ENCODE measurements at regions not wholly inside any gene's neighbourhood (a gene's known extent, or its start where the extent isn't known, plus 50 kb on each side); places are given as distances from the start of the nearest gene placed in this dataset.
"Not testable (repeated sequence)": the region's sequence is repeated elsewhere in the genome, so short reads cannot be mapped to it uniquely, and the experiment has no call there.

DNA sequence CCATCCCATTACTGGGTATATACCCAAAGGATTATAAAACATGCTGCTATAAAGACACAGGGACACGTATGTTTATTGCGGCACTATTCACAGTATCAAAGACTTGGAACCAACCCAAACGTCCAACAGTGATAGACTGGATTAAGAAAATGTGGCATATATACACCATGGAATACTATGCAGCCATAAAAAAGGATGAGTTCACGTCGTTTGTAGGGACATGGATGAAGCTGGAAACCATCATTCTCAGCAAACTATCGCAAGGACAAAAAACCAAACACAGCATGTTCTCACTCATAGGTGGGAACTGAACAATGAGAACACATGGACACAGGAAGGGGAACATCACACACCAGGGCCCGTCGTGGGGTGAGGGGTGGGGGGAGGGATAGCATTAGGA lies 106.1 kb downstream of the CHD1L start:
- DNase-seq (ENCODE audit: low spot score) = not testable (repeated sequence)

DNA sequence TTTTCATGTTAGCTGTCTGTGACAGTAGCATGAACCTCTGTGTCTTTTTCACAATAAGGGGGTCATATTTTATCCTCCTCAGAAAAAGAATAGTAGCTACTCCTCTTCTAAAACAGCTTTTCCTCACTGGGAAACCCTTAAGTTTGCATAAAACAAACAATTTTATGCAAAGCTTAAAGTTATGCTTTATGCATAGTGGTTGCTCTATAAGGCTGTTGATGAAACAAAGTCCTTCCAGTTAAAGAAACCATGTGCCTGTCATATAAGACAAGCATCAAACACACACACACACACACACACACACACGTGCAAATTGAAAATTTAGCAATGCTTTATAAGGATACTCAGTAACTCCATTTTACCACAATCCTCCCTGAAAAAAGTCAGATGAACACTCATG lies 107.0 kb downstream of the CHD1L start:
- DNase-seq (ENCODE audit: low spot score) = no peak

DNA sequence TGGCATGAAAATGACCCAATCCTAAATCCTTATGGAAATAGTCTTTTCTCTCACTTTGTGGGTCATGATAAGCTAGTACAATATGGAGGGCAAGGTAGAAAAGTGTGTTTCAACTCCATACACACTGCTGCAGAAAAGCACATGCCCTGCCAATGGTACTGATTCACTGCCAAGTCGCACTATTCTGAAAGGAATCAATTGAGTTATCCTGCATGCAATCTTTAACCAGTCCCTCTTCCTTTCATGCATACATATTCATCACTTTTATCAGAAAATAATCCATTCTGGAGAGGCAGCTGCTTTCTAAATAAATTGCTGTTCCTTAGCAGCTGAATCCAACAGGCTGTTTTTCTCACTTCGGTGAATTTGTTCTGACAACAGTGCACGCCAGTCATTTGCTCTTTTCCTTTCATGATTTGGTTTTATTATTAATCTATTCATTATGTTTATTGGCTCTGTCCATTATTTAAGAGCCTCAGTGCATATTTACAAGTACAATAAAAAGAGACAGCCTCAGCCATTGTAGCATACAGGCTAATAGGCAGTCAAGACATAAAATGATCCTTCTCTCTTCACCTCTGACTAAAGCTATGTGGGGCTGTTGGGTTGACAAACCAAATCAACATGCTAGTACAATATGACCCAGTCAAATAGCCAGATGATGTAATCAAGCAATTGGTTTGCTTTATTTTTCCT lies 108.8 kb downstream of the CHD1L start:
- DNase-seq (ENCODE audit: low spot score) = no peak

DNA sequence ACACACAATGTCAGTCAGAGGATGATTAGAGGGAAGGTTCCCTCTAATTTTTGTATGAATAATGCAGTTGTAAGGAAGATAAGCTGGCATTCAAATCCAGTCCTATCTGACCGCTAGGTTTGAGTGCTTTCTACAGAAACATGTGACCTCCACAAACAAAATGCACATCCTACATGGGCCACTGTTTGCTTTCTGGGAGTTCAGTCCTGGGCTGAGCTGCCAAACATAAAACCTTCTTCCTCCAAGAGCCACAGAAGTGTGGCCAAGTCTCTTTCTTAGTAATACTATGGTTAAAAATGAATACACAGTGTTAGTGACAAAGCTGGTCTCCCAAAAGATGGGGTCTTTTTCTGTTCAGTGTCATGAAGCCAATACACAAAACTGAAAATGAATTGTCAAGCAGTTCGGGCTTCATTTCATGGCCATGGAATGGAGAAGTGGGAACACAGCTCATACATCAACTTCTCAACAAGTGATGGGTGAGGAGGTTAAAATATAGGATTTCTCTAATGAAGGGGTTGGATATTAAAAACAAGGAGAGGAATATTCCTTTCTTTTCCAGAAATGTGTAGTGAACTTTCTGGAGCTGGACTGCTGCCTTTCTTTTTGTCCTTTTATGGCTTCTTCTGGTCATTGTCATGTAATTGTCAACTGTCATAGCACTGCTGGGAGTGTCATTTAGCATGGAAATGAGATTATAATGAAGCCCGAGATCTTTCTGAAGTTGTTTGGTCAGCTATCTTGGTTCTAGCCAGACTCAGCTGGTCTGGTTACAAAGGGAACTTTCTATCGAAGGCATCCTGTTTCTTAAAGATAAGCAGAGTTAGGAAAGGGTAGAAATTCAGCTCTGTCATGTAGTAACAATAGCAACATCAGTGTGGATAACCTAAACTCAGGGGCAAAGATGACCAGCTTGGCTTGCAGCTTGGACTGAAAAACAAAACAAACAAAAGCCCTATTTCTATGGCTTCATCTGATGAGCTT lies 135.1 kb downstream of the CHD1L start:
- no peak for DNase-seq (ENCODE audit: low spot score)

DNA sequence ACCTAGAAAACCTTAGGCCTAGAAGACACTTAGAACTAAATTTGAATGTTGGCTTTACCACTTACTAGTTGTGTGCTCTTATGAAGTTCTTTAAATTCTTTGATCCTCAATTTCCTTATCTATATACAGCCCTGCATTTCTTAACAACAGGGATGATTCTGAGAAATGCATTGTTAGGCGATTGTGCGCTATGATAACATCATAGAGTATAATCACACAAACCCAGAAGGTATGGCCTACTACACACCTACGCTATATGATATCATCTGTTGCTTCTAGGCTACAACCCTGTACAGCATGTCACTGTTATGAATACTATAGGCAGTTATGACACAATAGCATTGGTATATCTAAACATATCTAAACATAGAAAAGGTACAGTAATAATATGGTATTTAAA lies 137.4 kb downstream of the CHD1L start:
- DNase-seq (ENCODE audit: low spot score) = no peak

DNA sequence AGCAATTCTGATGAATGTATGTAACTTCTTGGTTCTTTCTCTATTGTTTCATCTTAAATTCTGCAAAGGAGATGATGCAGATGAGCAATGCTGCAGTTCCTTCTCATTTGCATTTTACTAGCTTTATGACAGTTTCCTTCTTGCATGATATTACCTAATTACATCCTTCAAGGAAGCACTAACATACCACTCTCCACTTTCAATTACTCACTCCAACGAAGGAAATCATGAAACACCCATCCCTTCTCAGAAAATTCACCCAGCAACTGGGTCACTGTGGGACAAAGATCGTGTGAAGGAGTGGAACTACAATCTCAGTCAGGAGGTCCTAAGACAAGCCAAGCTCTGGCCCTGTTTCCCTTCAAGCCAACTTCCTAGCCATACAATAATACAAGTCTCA lies 142.3 kb downstream of the CHD1L start:
- no peak for DNase-seq (ENCODE audit: low spot score)

DNA sequence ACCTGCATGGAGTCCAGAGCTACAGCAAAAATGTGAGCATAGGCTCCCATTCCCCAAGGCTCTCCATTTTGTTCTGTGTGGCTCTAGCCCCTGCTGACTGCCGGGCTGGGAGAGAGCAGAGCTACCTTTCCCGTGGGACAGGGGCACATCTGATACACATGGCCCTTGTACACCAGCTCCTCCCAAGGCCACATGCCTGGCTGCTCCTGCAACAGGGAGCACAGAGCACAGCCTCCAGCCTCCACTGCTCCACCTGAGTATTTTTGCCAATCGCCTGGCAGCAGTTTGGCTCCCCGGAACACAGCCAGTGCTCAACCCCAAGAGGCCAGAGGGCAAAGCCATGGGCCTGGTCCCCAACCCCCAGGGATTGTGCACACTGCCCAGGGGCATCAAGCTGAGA lies 146.5 kb downstream of the CHD1L start:
- DNase-seq (ENCODE audit: low spot score) = no peak

DNA sequence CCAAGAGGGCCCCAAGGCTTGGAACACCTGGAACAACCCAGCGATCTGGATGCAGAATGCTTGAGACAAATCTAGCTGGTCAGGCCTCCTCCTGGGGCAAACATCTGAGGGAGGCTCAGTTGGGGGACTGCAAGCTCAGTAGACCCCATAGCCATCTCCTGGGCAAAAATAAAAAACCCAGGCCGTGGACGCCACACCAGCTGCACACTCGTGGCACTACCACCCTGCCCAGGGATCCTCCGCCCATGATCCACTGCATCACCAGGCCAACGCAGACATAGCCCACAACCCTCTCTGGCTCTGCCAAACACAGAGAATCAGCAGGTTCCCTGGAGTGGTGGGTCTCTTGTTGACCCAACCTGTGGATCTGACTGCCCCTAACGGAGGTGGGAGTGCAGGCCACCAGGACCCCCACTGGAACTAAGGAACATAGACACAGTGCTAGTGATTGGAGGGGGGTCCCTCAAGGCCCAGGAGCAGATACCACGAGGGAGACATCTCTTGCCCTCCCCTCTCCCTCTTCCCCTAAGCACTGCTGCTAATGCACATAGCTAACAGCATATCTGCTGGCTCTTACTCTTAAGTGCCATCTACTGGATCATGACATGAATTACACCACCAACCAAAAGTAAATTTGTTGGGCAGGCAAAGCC lies 147.2 kb downstream of the CHD1L start:
- peak; percentile 45 for DNase-seq (ENCODE audit: low spot score)

DNA sequence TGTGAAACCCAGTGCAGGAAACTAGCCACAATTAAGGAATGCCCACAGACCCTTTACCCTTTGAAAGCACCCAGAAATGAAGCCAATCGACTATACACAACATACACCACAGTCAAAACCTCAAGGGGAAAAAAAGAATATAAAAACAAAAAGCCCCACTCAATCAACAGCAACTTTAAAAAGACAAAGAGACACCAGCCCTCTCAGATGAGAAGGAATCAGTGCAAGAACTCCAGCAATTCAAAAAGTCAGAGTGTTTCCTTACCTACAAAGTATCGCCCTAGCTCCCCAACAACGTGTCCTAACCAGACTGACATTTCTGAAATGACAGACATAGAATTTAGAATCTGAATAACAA lies 147.7 kb downstream of the CHD1L start:
- no peak for DNase-seq (ENCODE audit: low spot score)

DNA sequence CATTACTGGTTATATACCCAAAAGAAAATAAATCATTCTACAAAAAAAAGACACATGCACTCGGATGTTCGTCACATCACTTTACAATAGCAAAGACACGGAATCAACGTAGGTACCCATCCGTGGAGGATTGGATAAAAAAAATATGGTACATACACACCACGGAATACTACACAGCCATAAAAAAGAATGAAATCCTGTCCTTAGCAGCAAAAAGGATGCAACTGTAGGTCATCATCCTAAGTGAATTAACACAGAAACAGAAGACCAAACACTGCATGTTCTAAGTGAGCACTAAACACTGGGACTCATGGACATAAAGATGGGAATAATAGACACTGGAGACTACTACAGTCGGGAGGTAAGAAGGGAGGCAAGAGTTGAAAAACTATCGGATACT lies 148.6 kb downstream of the CHD1L start:
- no peak for DNase-seq (ENCODE audit: low spot score)

DNA sequence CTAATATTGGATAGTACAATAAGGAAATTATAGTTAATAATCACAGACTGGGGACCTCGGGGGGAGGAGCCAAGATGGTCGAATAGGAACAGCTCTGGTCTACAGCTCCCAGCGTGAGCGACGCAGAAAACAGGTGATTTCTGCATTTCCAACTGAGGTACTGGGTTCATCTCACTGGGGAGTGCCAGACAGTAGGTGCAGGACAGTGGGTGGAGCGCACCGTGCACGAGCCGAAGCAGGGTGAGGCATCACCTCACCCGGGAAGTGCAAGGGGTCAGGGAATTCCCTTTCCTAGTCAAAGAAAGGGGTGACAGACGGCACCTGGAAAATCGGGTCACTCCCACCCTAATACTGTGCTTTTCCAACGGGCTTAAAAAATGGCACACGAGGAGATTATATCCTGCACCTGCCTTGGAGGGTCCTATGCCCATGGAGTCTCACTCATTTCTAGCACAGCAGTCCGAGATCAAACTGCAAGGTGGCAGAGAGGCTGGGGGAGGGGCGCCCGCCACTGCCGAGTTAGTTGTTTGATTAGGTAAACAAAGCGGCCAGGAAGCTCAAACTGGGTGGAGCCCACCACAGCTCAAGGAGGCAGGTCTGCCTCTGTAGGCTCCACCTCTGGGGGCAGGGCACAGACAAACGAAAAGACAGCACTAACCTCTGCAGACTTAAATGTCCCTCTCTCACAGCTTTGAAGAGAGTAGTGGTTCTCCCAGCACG lies 138.8 kb upstream of the BCL9 start:
- not testable (repeated sequence) for DNase-seq (ENCODE audit: low spot score)

DNA sequence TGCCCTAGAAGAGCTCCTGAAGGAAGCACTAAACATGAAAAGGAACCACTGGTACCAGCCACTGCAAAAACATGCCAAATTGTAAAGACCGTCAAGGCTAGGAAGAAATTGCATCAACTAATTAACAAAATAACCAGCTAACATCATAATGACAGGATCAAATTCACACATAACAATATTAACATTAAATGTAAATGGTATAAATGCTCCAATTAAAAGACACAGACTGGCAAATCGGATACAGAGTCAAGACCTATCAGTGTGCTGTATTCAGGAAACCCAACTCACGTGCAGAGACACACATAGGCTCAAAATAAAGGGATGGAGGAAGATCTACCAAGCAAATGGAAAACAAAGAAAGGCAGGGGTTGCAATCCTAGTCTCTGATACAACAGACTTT lies 137.0 kb upstream of the BCL9 start:
- not testable (repeated sequence) for DNase-seq (ENCODE audit: low spot score)

DNA sequence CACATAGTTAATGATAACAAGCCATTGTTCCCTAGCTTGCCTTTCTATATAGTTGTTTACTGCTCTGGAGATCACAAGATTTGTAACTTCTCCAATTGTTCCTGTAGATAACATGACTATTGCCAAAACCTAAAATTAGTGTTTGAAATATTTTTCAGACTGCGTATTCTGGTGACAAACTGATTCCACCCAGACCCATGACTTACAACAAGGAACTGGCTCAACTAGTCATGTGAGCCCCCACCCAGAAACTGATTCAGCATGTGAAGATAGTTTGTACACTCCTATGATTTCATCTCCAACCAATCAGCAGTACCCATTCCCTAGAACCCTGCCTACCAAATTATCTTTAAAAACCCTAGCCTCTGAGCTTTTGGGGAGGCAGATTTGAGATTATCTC lies 131.4 kb upstream of the BCL9 start:
- DNase-seq (ENCODE audit: low spot score) = no peak

DNA sequence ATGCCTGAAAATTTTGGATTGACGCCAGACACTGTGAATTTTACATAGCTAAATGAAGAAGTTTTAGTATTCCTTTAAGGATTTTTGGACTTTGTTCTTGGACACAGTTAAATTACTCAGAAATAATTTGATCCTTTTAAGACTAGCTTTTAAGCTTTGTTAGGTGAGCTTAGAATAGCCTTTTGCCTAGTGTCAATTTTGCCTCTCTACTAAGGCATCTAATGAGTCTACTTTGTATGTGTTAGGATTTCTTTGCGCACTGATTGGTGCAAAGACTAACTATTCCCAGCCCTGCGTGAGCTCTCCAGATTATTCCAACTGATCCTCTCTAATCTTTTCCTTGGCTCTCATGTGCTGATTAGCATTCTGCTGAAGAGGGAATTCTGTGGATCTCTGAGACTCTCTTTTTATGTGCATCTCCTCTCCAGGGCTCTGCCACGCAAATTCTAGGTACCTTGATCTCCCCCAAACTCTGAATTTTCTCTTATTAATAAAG lies 128.1 kb upstream of the BCL9 start:
- no peak for DNase-seq (ENCODE audit: low spot score)

DNA sequence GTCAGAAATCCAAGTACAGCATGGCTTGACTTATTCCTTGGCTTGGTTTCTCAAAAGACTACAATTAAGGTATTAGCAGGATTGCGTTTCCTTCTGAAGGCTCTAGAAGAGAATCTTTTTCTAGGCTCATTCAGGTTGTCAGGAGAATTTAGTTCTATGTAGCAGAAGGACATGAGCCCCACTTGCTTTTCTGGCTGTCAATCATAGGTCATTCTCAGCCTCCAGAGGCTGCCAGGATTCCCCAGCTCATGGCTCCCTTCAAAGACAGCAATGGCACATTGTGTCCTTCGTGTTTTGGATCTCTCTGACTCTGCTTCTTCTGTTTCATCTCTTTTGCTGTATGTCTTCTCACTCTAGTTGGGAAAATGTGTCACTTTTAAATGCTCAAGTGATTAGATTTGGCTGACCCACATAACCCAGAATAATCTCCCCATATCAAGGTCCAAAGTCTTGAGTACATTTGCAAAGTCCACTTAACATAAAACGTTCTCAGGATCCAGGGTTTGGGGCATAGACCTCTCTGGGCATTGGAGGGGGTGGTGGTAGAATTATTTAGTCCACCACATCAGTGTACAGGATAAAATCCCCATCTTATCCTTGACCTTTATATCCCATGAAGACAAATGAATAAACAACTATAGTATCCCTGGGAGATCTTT lies 126.7 kb upstream of the BCL9 start:
- no peak for DNase-seq (ENCODE audit: low spot score)

DNA sequence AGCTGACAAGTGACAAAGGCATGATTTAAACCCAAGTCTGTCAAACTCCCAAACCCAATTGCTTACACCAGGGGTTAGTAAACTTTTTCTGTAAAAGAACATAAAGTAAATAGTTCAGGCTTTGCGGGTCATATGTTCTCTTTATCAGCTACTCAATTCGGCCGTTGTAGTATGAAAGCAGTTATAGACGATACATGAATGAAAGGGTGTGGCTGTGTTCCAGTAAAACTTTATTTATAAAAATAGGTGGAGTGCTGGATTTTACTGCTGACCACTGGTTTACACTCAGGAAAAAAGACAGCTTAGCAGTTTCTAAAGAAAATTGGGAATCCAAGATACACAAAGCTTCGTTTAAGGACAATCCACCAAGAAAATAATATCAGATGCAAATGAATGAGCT lies 124.3 kb upstream of the BCL9 start:
- DNase-seq (ENCODE audit: low spot score) = no peak

DNA sequence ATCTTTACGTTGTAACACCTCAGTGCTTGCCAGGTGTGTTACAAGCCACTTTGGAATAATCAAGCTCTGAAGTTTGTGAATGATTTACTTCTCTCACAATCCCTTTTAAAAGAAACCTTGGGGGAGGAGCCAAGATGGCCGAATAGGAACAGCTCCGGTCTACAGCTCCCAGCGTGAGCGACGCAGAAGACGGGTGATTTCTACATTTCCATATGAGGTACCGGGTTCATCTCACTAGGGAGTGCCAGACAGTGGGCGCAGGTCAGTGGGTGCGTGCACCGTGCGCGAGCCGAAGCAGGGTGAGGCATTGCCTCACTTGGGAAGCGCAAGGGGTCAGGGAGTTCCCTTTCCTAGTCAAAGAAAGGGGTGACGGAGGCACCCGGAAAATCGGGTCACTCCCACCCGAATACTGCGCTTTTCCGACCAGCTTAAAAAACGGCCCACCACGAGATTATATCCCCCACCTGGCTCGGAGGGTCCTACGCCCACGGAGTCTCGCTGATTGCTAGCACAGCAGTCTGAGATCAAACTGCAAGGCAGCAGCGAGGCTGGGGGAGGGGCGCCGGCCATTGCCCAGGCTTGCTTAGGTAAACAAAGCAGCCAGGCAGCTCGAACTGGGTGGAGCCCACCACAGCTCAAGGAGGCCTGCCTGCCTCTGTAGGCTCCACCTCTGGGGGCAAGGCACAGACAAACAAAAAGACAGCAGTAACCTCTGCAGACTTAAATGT lies 118.0 kb upstream of the BCL9 start:
- DNase-seq (ENCODE audit: low spot score) = not testable (repeated sequence)

DNA sequence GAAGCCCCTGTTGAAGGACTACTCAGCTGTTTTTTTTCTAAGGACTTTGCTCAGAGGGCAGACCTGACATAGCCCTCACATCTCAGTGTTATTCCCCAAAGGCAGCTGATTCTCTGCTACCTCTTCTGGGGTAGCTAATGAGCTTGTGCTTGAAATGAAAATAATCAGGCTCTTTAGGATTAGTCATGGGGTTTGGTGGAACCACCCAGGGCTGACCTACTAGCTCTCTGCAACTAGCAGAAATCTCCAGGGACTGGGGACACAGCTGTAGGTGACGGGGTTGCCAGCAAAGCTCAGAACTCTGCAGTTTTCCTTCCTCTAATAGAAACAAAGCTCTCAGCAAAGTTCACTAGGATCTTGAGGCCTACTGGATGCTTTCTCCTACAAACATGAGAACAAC lies 106.4 kb upstream of the BCL9 start:
- DNase-seq (ENCODE audit: low spot score) = no peak

DNA sequence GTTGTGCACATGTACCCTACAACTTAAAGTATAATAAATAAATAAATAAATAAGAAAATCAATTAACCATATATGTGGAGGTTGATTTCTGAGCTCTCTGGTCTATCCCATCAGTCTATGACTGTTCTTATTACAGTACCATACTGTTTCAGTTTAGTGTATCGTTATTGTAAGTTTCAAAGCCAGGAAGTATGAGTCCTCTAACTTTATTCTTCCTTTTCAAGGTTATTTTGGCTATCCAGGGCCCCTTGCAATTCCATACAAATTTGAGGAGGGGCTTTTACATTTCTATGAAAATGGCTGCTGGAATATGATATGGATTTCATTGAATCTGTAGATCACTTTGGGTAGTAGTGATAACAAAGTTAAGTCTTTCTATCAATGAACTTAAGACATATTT lies 96.9 kb upstream of the BCL9 start:
- DNase-seq (ENCODE audit: low spot score) = no peak

DNA sequence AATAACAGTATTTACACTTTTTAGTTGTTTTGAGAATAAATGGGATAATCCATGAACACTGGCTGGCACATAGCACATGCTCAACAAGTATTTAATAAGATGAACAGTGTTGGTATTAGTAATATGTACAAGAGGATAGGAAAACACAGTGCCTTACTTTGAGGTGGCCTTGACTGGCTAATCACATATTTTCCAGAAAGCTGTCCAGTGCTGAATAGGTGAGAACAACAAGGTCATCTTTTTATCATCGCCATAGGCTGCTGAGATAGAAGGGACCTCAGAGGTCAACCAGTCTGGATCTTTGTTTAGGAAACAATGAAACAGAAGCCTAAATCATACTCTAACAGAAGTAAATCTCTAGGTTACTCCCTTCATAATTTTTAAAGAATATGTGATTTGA lies 89.7 kb upstream of the BCL9 start:
- no peak for DNase-seq (ENCODE audit: low spot score)

DNA sequence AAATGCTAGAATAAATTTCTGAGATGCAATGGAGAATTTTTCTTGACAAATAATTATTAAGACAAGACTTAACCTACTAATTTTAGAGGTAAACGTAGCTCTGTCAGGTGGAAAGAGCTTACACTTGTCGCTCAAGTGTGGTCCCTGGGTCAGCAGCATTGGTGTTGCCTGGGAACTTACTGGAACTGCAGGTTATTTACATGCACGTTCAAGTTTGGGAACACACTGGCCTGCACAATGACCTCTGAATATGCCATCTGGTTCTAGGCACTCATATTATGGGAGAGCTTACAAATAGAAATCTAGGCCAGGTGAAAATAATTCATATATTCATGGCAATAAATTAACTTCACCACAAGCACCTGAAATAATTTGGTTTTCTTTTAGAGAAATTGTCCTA lies 88.5 kb upstream of the BCL9 start:
- no peak for DNase-seq (ENCODE audit: low spot score)
